Activated T-helper 2 cell treated with anti-CD3 and anti-CD28 coated beads, Interferon-gamma antibody, Interleukin-2, Interleukin-4, amounts not matched to agents 10 μg/mL and 5 μg/mL and 100 μg/mL, durations not matched to agents 14 hours and 24 hours and 36 hours (primary cell): ENCODE measurements at regions not wholly inside any gene's neighbourhood (a gene's known extent, or its start where the extent isn't known, plus 50 kb on each side); places are given as distances from the start of the nearest gene placed in this dataset.

ENCODE experiments used
- DNase-seq: peaks from one replicate; pipeline ENCODE4 v3.0.0; 2021; ENCODE audit warnings: low spot score
- H3K27ac Mint-ChIP-seq: one replicate; pipeline ENCODE4 v1.8.0; 2021; ENCODE audit warnings: mixed read lengths
- H3K27me3 Mint-ChIP-seq: one replicate; pipeline ENCODE4 v1.8.0; 2021; ENCODE audit warnings: low read depth, mixed read lengths
- H3K36me3 Mint-ChIP-seq: one replicate; pipeline ENCODE4 v1.8.0; 2021; ENCODE audit warnings: low read depth, mixed read lengths
- H3K4me1 Mint-ChIP-seq: one replicate; pipeline ENCODE4 v1.8.0; 2021; ENCODE audit warnings: low read depth, mixed read lengths
- H3K4me3 Mint-ChIP-seq: one replicate; pipeline ENCODE4 v1.8.0; 2021; ENCODE audit warnings: low read depth, mild to moderate bottlenecking, moderate library complexity, mixed read lengths
- H3K9me3 Mint-ChIP-seq: one replicate; pipeline ENCODE4 v1.8.0; 2021; ENCODE audit warnings: mixed read lengths
- intact Hi-C: fragments of 100-400 bp; cut with micrococcal nuclease; formaldehyde crosslinking; loops from one replicate; pipeline ENCODE4 v1.15.1; 2023

DNA sequence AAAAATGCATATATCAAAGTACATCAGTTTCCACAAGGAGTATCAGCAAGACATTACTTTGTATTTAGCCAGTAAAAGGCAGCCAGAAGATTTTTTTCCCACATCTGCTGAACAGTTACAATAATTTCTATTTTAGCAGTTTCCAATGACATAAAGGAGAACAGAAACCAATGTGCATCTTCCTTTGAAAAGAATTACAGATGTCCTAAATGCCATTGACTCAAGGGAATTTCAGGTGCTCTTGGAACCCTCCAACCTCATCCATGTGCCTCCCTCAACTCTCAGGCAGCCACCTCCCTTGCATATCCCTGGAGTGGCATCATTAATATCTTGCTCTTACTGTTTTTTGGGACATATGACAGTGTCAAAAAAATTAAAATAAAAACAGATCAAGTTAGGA, 62.2 kb upstream of the ST8SIA1 start:
- Mint-ChIP-seq H3K4me1 (peaks cover 23% of the 10 kb centered on the region), H3K36me3 (no peaks in the 10 kb centered on the region), H3K4me3 (peak overlapping the region; percentile 24), H3K27ac (peak overlapping the region; percentile 14), H3K27me3 (no peaks in the 10 kb centered on the region), H3K9me3 (peaks cover 5% of the 10 kb centered on the region)
- intact Hi-C loops: loop anchor here (5.0 kb wide), 1 partner anchor 59 kb away; no protein-coding TSS in a partner anchor
- DNase-seq: no peak

GRCh38 chr12:22396253-22396652, 61.7 kb upstream of the ST8SIA1 start:
- Mint-ChIP-seq H3K27me3 (no peaks in the 10 kb centered on the region), H3K4me1 (peaks cover 23% of the 10 kb centered on the region), H3K36me3 (no peaks in the 10 kb centered on the region), H3K9me3 (peaks cover 2% of the 10 kb centered on the region), H3K27ac (peak overlapping the region; percentile 35), H3K4me3 (peak overlapping the region; percentile 24)
- intact Hi-C loops: loop anchor here (5.0 kb wide), 1 partner anchor 59 kb away; no protein-coding TSS in a partner anchor
- DNase-seq: no peak

GRCh38 chr12:22395666-22396065, 61.2 kb upstream of the ST8SIA1 start:
- intact Hi-C loops: loop anchor here (5.0 kb wide), 1 partner anchor 58 kb away; no protein-coding TSS in a partner anchor
- H3K4me1 Mint-ChIP-seq: peaks cover 23% of the 10 kb centered on the region

More at GRCh38 chr12:22395666-22396065, 61.2 kb upstream of the ST8SIA1 start:
- H3K27ac Mint-ChIP-seq: no peak overlapping the region
- DNase-seq: no peak
- H3K36me3 Mint-ChIP-seq: no peaks in the 10 kb centered on the region
- no peaks in the 10 kb centered on the region for H3K27me3 Mint-ChIP-seq
- no peak overlapping the region for H3K4me3 Mint-ChIP-seq
- no peaks in the 10 kb centered on the region for H3K9me3 Mint-ChIP-seq
